ENCODE measurements at regions not wholly inside any gene's neighbourhood (a gene's known extent, or its start where the extent isn't known, plus 50 kb on each side); places are given as distances from the start of the nearest gene placed in this dataset.

GRCh38 chr6:92989656-92990055 is 429.7 kb downstream of the EPHA7 start:
- Histone ChIP-seq H3K9me2 (ENCODE audit: insufficient read depth, low read length) (no peaks in the 10 kb centered on the region), H4K20me1 (ENCODE audit: insufficient read depth) (no peaks in the 10 kb centered on the region), H3F3A (ENCODE audit: insufficient read depth, low read length, poor library complexity, severe bottlenecking) (no peaks in the 10 kb centered on the region), H3K4me3 (ENCODE audit: low read length) (no peak overlapping the region), H3K36me3 (ENCODE audit: insufficient read depth, low read length) (no peaks in the 10 kb centered on the region), H3K9me3 (ENCODE audit: low read length) (no peaks in the 10 kb centered on the region), H3K27ac (ENCODE audit: low read length) (no peak overlapping the region), H3K4me2 (ENCODE audit: low read length) (no peak overlapping the region), H3K9ac (ENCODE audit: low read length) (no peak overlapping the region), H3K27me3 (ENCODE audit: insufficient read depth, low read depth, low read length) (no peaks in the 10 kb centered on the region), H2AFZ (ENCODE audit: low read depth, low read length) (no peak overlapping the region), H3K79me2 (replicated peaks; ENCODE audit: insufficient read depth, low read length) (no peaks in the 10 kb centered on the region)
- TF ChIP-seq EP300 (conservative IDR thresholded peaks at IDR 0.05; ENCODE audit: poor library complexity, severe bottlenecking) (no peak), RAD21 (conservative IDR thresholded peaks at IDR 0.05) (no peak), MXI1 (conservative IDR thresholded peaks at IDR 0.05; ENCODE audit: poor library complexity, severe bottlenecking) (no peak), SMC3 (conservative IDR thresholded peaks at IDR 0.05; ENCODE audit: poor library complexity) (no peak), POLR2AphosphoS5 (IDR thresholded peaks at IDR 0.05) (no peak), TAF1 (IDR thresholded peaks at IDR 0.05; ENCODE audit: low read depth) (no peak), EZH2 (IDR thresholded peaks at IDR 0.05; ENCODE audit: borderline replicate concordance, insufficient read depth, low read length, poor library complexity, severe bottlenecking) (no peak), CTCF (IDR thresholded peaks at IDR 0.05; ENCODE audit: poor library complexity, severe bottlenecking) (no peak)
- TF ChIP-seq, protein P1, sequence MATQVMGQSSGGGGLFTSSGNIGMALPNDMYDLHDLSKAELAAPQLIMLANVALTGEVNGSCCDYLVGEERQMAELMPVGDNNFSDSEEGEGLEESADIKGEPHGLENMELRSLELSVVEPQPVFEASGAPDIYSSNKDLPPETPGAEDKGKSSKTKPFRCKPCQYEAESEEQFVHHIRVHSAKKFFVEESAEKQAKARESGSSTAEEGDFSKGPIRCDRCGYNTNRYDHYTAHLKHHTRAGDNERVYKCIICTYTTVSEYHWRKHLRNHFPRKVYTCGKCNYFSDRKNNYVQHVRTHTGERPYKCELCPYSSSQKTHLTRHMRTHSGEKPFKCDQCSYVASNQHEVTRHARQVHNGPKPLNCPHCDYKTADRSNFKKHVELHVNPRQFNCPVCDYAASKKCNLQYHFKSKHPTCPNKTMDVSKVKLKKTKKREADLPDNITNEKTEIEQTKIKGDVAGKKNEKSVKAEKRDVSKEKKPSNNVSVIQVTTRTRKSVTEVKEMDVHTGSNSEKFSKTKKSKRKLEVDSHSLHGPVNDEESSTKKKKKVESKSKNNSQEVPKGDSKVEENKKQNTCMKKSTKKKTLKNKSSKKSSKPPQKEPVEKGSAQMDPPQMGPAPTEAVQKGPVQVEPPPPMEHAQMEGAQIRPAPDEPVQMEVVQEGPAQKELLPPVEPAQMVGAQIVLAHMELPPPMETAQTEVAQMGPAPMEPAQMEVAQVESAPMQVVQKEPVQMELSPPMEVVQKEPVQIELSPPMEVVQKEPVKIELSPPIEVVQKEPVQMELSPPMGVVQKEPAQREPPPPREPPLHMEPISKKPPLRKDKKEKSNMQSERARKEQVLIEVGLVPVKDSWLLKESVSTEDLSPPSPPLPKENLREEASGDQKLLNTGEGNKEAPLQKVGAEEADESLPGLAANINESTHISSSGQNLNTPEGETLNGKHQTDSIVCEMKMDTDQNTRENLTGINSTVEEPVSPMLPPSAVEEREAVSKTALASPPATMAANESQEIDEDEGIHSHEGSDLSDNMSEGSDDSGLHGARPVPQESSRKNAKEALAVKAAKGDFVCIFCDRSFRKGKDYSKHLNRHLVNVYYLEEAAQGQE (IDR thresholded peaks at IDR 0.05; ENCODE audit: borderline replicate concordance), result no peak

DNA sequence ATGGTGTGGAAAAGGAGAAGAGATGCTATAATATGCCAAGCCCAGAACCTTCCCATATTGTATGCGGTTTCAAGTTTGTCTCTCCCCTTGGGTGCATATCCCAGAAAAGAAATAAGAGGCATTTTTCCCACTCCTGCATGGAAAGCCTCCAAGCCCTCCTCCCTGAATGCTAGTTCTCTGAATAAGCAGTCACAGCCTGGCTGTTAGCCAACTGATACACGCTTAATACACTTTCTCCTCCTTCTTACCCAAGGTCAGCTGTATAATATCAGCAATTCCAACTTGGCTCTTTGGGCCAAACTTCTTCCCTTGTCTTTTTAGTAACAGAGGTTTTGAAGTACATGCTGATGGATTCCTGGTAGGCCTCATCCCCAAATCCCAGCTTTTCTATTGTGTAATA is 440.1 kb downstream of the EPHA7 start:
- no peak overlapping the region for H3K9ac ChIP-seq (ENCODE audit: low read length)
- no peaks in the 10 kb centered on the region for H4K20me1 ChIP-seq (ENCODE audit: insufficient read depth)
- no peak overlapping the region for H3K4me2 ChIP-seq (ENCODE audit: low read length)
- no peak for TF ChIP-seq TAF1 (IDR thresholded peaks at IDR 0.05; ENCODE audit: low read depth)
- no peak for TF ChIP-seq EZH2 (IDR thresholded peaks at IDR 0.05; ENCODE audit: borderline replicate concordance, insufficient read depth, low read length, poor library complexity, severe bottlenecking)
- TF ChIP-seq, protein P1 (IDR thresholded peaks at IDR 0.05; ENCODE audit: borderline replicate concordance), result no peak
- no peak for TF ChIP-seq CTCF (IDR thresholded peaks at IDR 0.05; ENCODE audit: poor library complexity, severe bottlenecking)
- TF ChIP-seq MXI1 (conservative IDR thresholded peaks at IDR 0.05; ENCODE audit: poor library complexity, severe bottlenecking), result no peak
- TF ChIP-seq SMC3 (conservative IDR thresholded peaks at IDR 0.05; ENCODE audit: poor library complexity), result no peak
- TF ChIP-seq RAD21 (conservative IDR thresholded peaks at IDR 0.05), result no peak
- TF ChIP-seq EP300 (conservative IDR thresholded peaks at IDR 0.05; ENCODE audit: poor library complexity, severe bottlenecking), result no peak
- no peak for TF ChIP-seq POLR2AphosphoS5 (IDR thresholded peaks at IDR 0.05)
- H3K27me3 ChIP-seq (ENCODE audit: insufficient read depth, low read depth, low read length), result no peaks in the 10 kb centered on the region
- H3K9me2 ChIP-seq (ENCODE audit: insufficient read depth, low read length), result no peaks in the 10 kb centered on the region
- no peak overlapping the region for H3K27ac ChIP-seq (ENCODE audit: low read length)
- H3K79me2 ChIP-seq (replicated peaks; ENCODE audit: insufficient read depth, low read length), result no peaks in the 10 kb centered on the region
- no peaks in the 10 kb centered on the region for H3F3A ChIP-seq (ENCODE audit: insufficient read depth, low read length, poor library complexity, severe bottlenecking)
- H3K4me3 ChIP-seq (ENCODE audit: low read length), result no peak overlapping the region
- H3K36me3 ChIP-seq (ENCODE audit: insufficient read depth, low read length), result no peaks in the 10 kb centered on the region
- no peaks in the 10 kb centered on the region for H3K9me3 ChIP-seq (ENCODE audit: low read length)
- H2AFZ ChIP-seq (ENCODE audit: low read depth, low read length), result no peak overlapping the region
